DND-41 (cell line): ENCODE measurements at regions not wholly inside any gene's neighbourhood (a gene's known extent, or its start where the extent isn't known, plus 50 kb on each side); places are given as distances from the start of the nearest gene placed in this dataset.

Experiments
- CTCF ChIP-seq: IDR thresholded peaks from 2 replicates; pipeline ENCODE4 v1.5.1; 2012; ENCODE audit warnings: borderline replicate concordance, low read length, moderate library complexity, mild to moderate bottlenecking; ENCODE audit not compliant: poor library complexity, severe bottlenecking; ENCODE audit errors: extremely low read depth
- EZH2 ChIP-seq: IDR thresholded peaks from 3 replicates; pipeline ENCODE4 v1.6.1; 2012; ENCODE audit warnings: borderline replicate concordance, low read depth, mild to moderate bottlenecking, moderate library complexity, low read length, inconsistent platforms; ENCODE audit not compliant: severe bottlenecking

GRCh38 chr7:145175366-145175765 lies 339.5 kb upstream of the TPK1 start:
- no peak for TF ChIP-seq CTCF
- TF ChIP-seq EZH2, result no peak
